Spleen (tissue), 11 donors: ENCODE measurements at regions not wholly inside any gene's neighbourhood (a gene's known extent, or its start where the extent isn't known, plus 50 kb on each side); places are given as distances from the start of the nearest gene placed in this dataset.

ENCODE experiments used
- DNase-seq: peaks from one replicate; pipeline ENCODE4 v3.0.0-alpha.2; 2020
- H3K27ac ChIP-seq, 8 donors: fragments of 200-600 bp; sonication (generic) in 7 of 8; 1 replicate in 4 of 8; 2 replicates in 4 of 8; pipeline versions ENCODE4 v1.5.0 to v1.8.0; 2016 to 2021; ENCODE audit warnings: inconsistent platforms in 4 of 8, mild to moderate bottlenecking in 4 of 8, moderate library complexity in 1 of 8
- H3K27me3 ChIP-seq, 7 donors: fragments of 200-600 bp; sonication (generic) in 6 of 7; replicated peaks in 1 of 7; 1 replicate in 4 of 7; 2 replicates in 3 of 7; pipeline versions ENCODE4 v1.5.0 to v1.8.0; 2016 to 2021; ENCODE audit warnings: inconsistent platforms in 3 of 7, mild to moderate bottlenecking in 1 of 7
- H3K36me3 ChIP-seq, 6 donors: fragments of 200-600 bp; sonication (generic) in 5 of 6; 1 replicate in 4 of 6; 2 replicates in 2 of 6; pipeline versions ENCODE4 v1.5.0 to v1.8.0; 2016 to 2021; ENCODE audit warnings: inconsistent platforms in 2 of 6
- H3K4me1 ChIP-seq, 6 donors: fragments of 200-600 bp; sonication (generic) in 5 of 6; 1 replicate in 3 of 6; 2 replicates in 3 of 6; pipeline versions ENCODE4 v1.5.0 to v1.8.0; 2016 to 2021; ENCODE audit warnings: inconsistent platforms in 3 of 6
- H3K4me3 ChIP-seq, 8 donors: fragments of 200-600 bp; sonication (generic) in 7 of 8; 1 replicate in 4 of 8; 2 replicates in 4 of 8; pipeline versions ENCODE4 v1.5.0 to v1.8.0; 2016 to 2021; ENCODE audit warnings: inconsistent platforms in 4 of 8, mild to moderate bottlenecking in 4 of 8, moderate library complexity in 2 of 8
- H3K9me3 ChIP-seq, 8 donors: fragments of 200-600 bp; sonication (generic) in 7 of 8; 1 replicate in 4 of 8; 2 replicates in 4 of 8; pipeline versions ENCODE4 v1.5.0 to v1.8.0; 2016 to 2021; ENCODE audit warnings: inconsistent platforms in 4 of 8
- POLR2A ChIP-seq, 3 donors: fragments of 450-650 bp; IDR thresholded peaks; one replicate each; pipeline ENCODE4 v1.5.1; 2017; ENCODE audit warnings: antibody characterized with exemption in 3 of 3, mild to moderate bottlenecking in 1 of 3
- POLR2AphosphoS5 ChIP-seq, 3 donors: sonication (generic); formaldehyde crosslinking; IDR thresholded peaks; one replicate each; pipeline ENCODE4 v1.5.1; 2017; ENCODE audit warnings: antibody characterized with exemption in 3 of 3
- WGBS, 5 donors: extraction: QIAGEN DNeasy Blood & Tissue Kit in 3 of 5; methylation state at CpG; one replicate each; pipeline versions ENCODE4 v1.1.5 to v1.1.7; 2013 to 2018; 5-methylcytosine and 5-hydroxymethylcytosine counted together
- intact Hi-C: fragments of 100-400 bp; cut with DNase I; formaldehyde crosslinking; loops from one replicate; pipeline ENCODE4 v1.15.0; 2023; ENCODE audit warnings: low total_unique reads
- TF ChIP-seq, protein P1 (sequence below), 11 experiments: fragments of 200-600 bp in 7 of 11; fragments of 450-650 bp in 4 of 11; sonication (generic) in 4 of 11; IDR thresholded peaks in 8 of 11; conservative IDR thresholded peaks in 3 of 11; 1 replicate in 7 of 11; 2 replicates in 4 of 11; pipeline versions ENCODE4 v1.4.0 to v1.8.0; 2016 to 2021; ENCODE audit warnings: antibody characterized with exemption in 11 of 11, inconsistent platforms in 4 of 11, mild to moderate bottlenecking in 1 of 11
- donor health status: healthy with polysubstance abuse.
- donor health status: DM: no; HTN: no; CAD: no; lungs with moderate emphysema.
- donor health status: DM: no; HTN: no; CAD: no.
- donor health status: Bipolar disorder and iron deficiency.
- donor health status: healthy.
- donor health status: DM: no; HTN: no; CAD: no.
- donor health status: DM: yes; HTN: yes; CAD: no.

DNA sequence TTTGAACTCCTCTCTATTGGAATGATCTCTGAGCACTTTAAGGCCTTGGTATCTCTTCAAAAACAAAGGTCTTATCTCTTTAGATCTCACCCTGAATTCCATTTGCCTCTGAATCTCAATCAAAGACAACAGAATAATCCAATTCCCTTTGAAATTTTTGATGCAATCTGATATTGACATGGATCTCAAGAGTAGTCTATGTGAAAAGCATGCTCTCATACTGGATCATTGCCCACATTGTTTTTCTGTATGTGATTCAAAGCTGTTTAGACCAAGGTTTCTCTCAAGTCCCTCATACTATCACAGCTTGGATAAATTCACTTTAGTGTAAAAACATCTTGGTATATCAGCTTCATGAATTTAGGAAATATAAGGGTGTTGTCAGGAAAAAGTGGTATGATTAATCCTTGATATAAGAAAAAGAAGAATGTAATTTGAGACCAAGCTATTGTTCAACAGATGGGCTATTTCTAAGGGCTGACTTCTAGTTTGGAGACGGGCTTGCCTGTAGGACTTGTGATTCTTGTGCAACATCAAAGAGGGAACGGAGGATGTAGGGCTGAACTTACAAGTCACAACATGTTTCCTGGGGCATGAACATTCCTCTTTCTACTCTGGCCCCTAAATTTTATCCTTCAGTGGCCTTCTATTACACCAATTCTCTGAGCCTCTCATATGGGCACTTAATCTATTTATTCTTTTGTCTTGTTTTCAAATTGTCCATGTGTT is 77.9 kb upstream of the CITED2 start:
- 36 to 83% (median 76%) methylated on average over 2 of the region's 2 CpGs for WGBS, 5 donors

DNA sequence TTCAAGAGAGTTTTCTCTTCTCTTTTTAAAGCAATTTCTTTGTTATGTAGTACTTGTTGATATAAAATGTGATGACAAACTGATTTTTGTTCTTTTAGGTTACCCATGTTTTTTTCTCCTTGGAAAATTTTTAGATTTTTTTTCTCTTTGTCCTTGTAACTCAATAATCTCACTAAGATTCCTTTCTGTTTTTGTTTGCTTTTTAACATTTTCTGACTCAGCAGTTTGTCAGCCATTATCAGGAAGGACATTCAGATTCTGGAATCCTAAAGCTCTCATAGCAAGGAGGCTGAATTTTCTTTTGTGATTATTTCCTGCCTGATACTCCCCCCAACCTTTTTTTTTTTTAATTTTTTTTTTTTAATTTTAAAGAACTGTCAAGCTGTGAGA is 75.2 kb upstream of the CITED2 start:
- H3K4me1 ChIP-seq: peaks cover 0 to 13% (median 4%) of the 10 kb centered on the region in 6 donors
- TF ChIP-seq, protein P1, sequence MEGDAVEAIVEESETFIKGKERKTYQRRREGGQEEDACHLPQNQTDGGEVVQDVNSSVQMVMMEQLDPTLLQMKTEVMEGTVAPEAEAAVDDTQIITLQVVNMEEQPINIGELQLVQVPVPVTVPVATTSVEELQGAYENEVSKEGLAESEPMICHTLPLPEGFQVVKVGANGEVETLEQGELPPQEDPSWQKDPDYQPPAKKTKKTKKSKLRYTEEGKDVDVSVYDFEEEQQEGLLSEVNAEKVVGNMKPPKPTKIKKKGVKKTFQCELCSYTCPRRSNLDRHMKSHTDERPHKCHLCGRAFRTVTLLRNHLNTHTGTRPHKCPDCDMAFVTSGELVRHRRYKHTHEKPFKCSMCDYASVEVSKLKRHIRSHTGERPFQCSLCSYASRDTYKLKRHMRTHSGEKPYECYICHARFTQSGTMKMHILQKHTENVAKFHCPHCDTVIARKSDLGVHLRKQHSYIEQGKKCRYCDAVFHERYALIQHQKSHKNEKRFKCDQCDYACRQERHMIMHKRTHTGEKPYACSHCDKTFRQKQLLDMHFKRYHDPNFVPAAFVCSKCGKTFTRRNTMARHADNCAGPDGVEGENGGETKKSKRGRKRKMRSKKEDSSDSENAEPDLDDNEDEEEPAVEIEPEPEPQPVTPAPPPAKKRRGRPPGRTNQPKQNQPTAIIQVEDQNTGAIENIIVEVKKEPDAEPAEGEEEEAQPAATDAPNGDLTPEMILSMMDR (IDR thresholded peaks at IDR 0.05 in 8 of 11, conservative IDR thresholded peaks at IDR 0.05 in 3 of 11): no peak
- TF ChIP-seq POLR2AphosphoS5 (IDR thresholded peaks at IDR 0.05): no peak
- no peak for TF ChIP-seq POLR2A (IDR thresholded peaks at IDR 0.05)
- H3K27ac ChIP-seq: peak overlapping the region in 2 of 8 donors; percentile 10 to 15
- no peaks in the 10 kb centered on the region for H3K27me3 ChIP-seq
- H3K4me3 ChIP-seq: no peak overlapping the region
- H3K36me3 ChIP-seq: no peaks in the 10 kb centered on the region
- no peaks in the 10 kb centered on the region for H3K9me3 ChIP-seq
- intact Hi-C loops: no loop called here
- no peak for DNase-seq

More for the DNA sequence above, 77.9 kb upstream of the CITED2 start:
- Histone ChIP-seq H3K4me1 (peaks cover 0 to 7% (median 2%) of the 10 kb centered on the region in 6 donors), H3K9me3 (no peaks in the 10 kb centered on the region), H3K27ac (no peak overlapping the region), H3K4me3 (no peak overlapping the region), H3K36me3 (no peaks in the 10 kb centered on the region), H3K27me3 (no peaks in the 10 kb centered on the region)
- no peak for TF ChIP-seq POLR2A (IDR thresholded peaks at IDR 0.05)
- TF ChIP-seq, protein P1 (IDR thresholded peaks at IDR 0.05 in 8 of 11, conservative IDR thresholded peaks at IDR 0.05 in 3 of 11): no peak
- TF ChIP-seq POLR2AphosphoS5 (IDR thresholded peaks at IDR 0.05): no peak
- intact Hi-C loops: no loop called here
- no peak for DNase-seq

DNA sequence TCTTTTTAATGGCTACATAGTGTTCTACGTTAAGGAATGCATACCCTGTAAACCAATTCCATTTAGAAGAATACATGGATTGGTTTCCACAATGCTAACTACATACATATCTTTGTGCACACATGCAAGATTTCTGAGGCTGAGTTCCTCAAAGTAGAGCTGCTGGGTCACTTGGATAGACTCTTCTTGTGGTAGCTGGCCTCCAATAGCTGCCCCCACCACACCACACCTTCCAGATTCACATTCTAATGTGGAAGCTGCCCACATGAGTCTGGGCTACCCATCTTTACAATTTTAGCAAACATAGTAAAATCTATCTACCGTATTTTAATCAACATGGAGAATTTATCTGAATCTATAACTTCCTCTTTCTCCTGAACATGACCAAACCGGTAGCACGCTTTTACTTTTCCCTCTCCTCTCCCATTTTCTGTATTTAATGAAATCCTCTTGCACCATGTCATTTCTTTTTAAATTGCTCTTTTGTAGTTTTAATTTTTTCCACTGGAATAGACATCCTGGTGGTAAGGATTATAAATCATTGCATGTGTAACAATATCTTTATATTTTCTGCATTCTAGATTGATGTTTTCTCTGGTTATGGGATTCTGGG is 74.7 kb upstream of the CITED2 start:
- Histone ChIP-seq H3K36me3 (no peaks in the 10 kb centered on the region), H3K9me3 (no peaks in the 10 kb centered on the region), H3K4me1 (peaks cover 0 to 13% (median 4%) of the 10 kb centered on the region in 6 donors), H3K27me3 (no peaks in the 10 kb centered on the region), H3K4me3 (no peak overlapping the region), H3K27ac (peak overlapping the region in 2 of 8 donors; percentile 10 to 15)
- WGBS, 5 donors: 60 to 75% (median 69%) methylated on average over 4 of the region's 4 CpGs
- no peak for DNase-seq
- TF ChIP-seq POLR2AphosphoS5 (IDR thresholded peaks at IDR 0.05): no peak
- TF ChIP-seq, protein P1 (IDR thresholded peaks at IDR 0.05 in 8 of 11, conservative IDR thresholded peaks at IDR 0.05 in 3 of 11): no peak
- TF ChIP-seq POLR2A (IDR thresholded peaks at IDR 0.05): no peak
- intact Hi-C loops: no loop called here

DNA sequence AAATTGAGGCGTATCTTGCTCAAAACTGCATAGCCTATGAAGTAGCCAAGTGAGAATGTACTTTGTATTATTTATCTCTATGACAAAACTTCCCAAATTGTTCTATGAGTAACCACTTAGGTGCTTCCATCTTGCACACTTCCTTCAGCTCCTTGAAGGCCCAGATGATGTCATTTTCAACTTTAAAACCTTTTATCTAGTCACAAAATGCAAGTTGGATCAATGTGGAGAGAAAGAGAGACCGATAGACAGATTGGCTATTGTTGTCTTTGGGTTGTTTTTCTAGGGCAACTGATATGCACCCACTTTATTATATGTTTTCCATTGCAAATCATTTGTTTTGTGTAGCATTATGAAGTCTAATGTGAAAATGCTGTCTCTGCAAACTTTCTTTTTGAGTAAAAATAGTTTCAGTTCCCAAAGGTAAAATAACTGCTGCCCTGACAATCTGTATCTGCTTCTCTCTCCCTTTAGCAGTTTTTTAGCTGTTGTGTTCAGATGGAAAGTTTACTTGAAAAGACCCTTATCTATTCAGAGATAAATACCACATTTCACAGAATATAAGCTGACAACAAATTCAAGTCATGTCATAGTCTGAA is 73.7 kb upstream of the CITED2 start:
- no peak overlapping the region for H3K27ac ChIP-seq
- H3K9me3 ChIP-seq: no peaks in the 10 kb centered on the region
- H3K4me3 ChIP-seq: no peak overlapping the region
- TF ChIP-seq POLR2AphosphoS5 (IDR thresholded peaks at IDR 0.05) (no peak), POLR2A (IDR thresholded peaks at IDR 0.05) (no peak)
- TF ChIP-seq, protein P1 (IDR thresholded peaks at IDR 0.05 in 8 of 11, conservative IDR thresholded peaks at IDR 0.05 in 3 of 11): no peak
- no peaks in the 10 kb centered on the region for H3K27me3 ChIP-seq
- intact Hi-C loops: no loop called here
- DNase-seq: no peak
- 73 to 92% (median 79%) methylated on average over 2 of the region's 2 CpGs for WGBS, 5 donors
- peaks cover 0 to 19% (median 4%) of the 10 kb centered on the region in 6 donors for H3K4me1 ChIP-seq
- no peaks in the 10 kb centered on the region for H3K36me3 ChIP-seq
